Nephron progenitor cell (in vitro differentiated cells): ENCODE measurements at regions not wholly inside any gene's neighbourhood (a gene's known extent, or its start where the extent isn't known, plus 50 kb on each side); places are given as distances from the start of the nearest gene placed in this dataset.
"Not testable (repeated sequence)": the region's sequence is repeated elsewhere in the genome, so short reads cannot be mapped to it uniquely, and the experiment has no call there.

ENCODE experiments used
- DNase-seq: peaks from one replicate; pipeline ENCODE4 v3.0.0; 2021
- H3K27ac Mint-ChIP-seq: 2 replicates; pipeline ENCODE4 v1.8.0; 2021; ENCODE audit warnings: mild to moderate bottlenecking, moderate library complexity, mixed read lengths
- H3K27me3 Mint-ChIP-seq: 2 replicates; pipeline ENCODE4 v1.8.0; 2021; ENCODE audit warnings: mild to moderate bottlenecking, low read depth, mixed read lengths; ENCODE audit not compliant: poor library complexity
- H3K36me3 Mint-ChIP-seq: 2 replicates; pipeline ENCODE4 v1.8.0; 2021; ENCODE audit warnings: low read depth, mixed read lengths
- H3K4me1 Mint-ChIP-seq: 2 replicates; pipeline ENCODE4 v1.8.0; 2021; ENCODE audit warnings: mixed read lengths
- H3K4me3 Mint-ChIP-seq: 2 replicates; pipeline ENCODE4 v1.8.0; 2021; ENCODE audit warnings: mild to moderate bottlenecking, moderate library complexity, mixed read lengths
- H3K9me3 Mint-ChIP-seq: 2 replicates; pipeline ENCODE4 v1.8.0; 2021; ENCODE audit warnings: mild to moderate bottlenecking, moderate library complexity, mixed read lengths
- CTCF ChIP-seq: fragments of 200-600 bp; sonication (generic); IDR thresholded peaks from 2 replicates; pipeline ENCODE4 v1.5.0; 2021; ENCODE audit warnings: antibody characterized with exemption

GRCh38 chr10:81251457-81252115 lies 623.4 kb upstream of the NRG3 start:
- Mint-ChIP-seq H3K27ac (no peak overlapping the region), H3K9me3 (no peaks in the 10 kb centered on the region), H3K36me3 (no peaks in the 10 kb centered on the region), H3K4me1 (peaks cover 11% of the 10 kb centered on the region), H3K27me3 (no peaks in the 10 kb centered on the region), H3K4me3 (no peak overlapping the region)
- DNase-seq = no peak
- TF ChIP-seq CTCF = no peak

- DNase-seq, H3K27me3 Mint-ChIP-seq, H3K27ac Mint-ChIP-seq, H3K9me3 Mint-ChIP-seq, H3K36me3 Mint-ChIP-seq, H3K4me1 Mint-ChIP-seq, H3K4me3 Mint-ChIP-seq: not testable (repeated sequence)
These were observed 610.0 kb upstream of the NRG3 start for GRCh38 chr10:81264991-81265390.

- DNase-seq = no peak
- H3K27ac Mint-ChIP-seq = no peak overlapping the region
- no peak for TF ChIP-seq CTCF
These were observed 604.9 kb upstream of the NRG3 start for GRCh38 chr10:81270051-81270450.

GRCh38 chr10:81280497-81281479 lies 594.2 kb upstream of the NRG3 start:
- no peak overlapping the region for H3K4me3 Mint-ChIP-seq
- TF ChIP-seq CTCF = no peak
- peaks cover 6% of the 10 kb centered on the region for H3K27me3 Mint-ChIP-seq
- no peak for DNase-seq
- H3K27ac Mint-ChIP-seq = no peak overlapping the region
- peaks cover 8% of the 10 kb centered on the region for H3K4me1 Mint-ChIP-seq
- H3K36me3 Mint-ChIP-seq = no peaks in the 10 kb centered on the region
- H3K9me3 Mint-ChIP-seq = no peaks in the 10 kb centered on the region

More at GRCh38 chr10:81270051-81270450, 604.9 kb upstream of the NRG3 start:
- H3K4me3 Mint-ChIP-seq = no peak overlapping the region
- H3K27me3 Mint-ChIP-seq = no peaks in the 10 kb centered on the region
- no peaks in the 10 kb centered on the region for H3K4me1 Mint-ChIP-seq
- H3K36me3 Mint-ChIP-seq = no peaks in the 10 kb centered on the region
- peaks cover 18% of the 10 kb centered on the region for H3K9me3 Mint-ChIP-seq

GRCh38 chr10:81288544-81288943 lies 586.5 kb upstream of the NRG3 start:
- Mint-ChIP-seq H3K36me3 (no peaks in the 10 kb centered on the region), H3K27ac (no peak overlapping the region), H3K4me3 (no peak overlapping the region), H3K9me3 (peaks cover 11% of the 10 kb centered on the region), H3K27me3 (peaks cover 14% of the 10 kb centered on the region), H3K4me1 (no peaks in the 10 kb centered on the region)
- TF ChIP-seq CTCF = no peak
- DNase-seq = no peak

GRCh38 chr10:81297292-81297691 lies 577.7 kb upstream of the NRG3 start:
- Mint-ChIP-seq H3K9me3 (peaks cover 4% of the 10 kb centered on the region), H3K4me3 (no peak overlapping the region), H3K36me3 (no peaks in the 10 kb centered on the region), H3K27ac (no peak overlapping the region), H3K27me3 (peaks cover 11% of the 10 kb centered on the region), H3K4me1 (no peaks in the 10 kb centered on the region)
- TF ChIP-seq CTCF = no peak
- DNase-seq = no peak
